GM23248 (cell line): ENCODE measurements at regions not wholly inside any gene's neighbourhood (a gene's known extent, or its start where the extent isn't known, plus 50 kb on each side); places are given as distances from the start of the nearest gene placed in this dataset.

Experiments used
- EZH2 ChIP-seq: fragments of 200-600 bp; sonication (generic); IDR thresholded peaks from 2 replicates; pipeline ENCODE4 v1.6.1; 2018; ENCODE audit warnings: antibody characterized with exemption, mild to moderate bottlenecking; ENCODE audit not compliant: insufficient read depth, poor library complexity, severe bottlenecking
- EZH2phosphoT487 ChIP-seq: fragments of 200-600 bp; sonication (generic); IDR thresholded peaks from 2 replicates; pipeline ENCODE4 v1.6.1; 2018; ENCODE audit warnings: antibody characterized with exemption, moderate library complexity, mild to moderate bottlenecking, low read depth; ENCODE audit not compliant: insufficient read depth

GRCh38 chr2:118249531-118249930, 161.3 kb downstream of the INSIG2 start:
- TF ChIP-seq EZH2 = no peak
- no peak for TF ChIP-seq EZH2phosphoT487
